Neural progenitor cell (in vitro differentiated cells): ENCODE measurements at regions not wholly inside any gene's neighbourhood (a gene's known extent, or its start where the extent isn't known, plus 50 kb on each side); places are given as distances from the start of the nearest gene placed in this dataset.

Source experiments
- EZH2 ChIP-seq: fragments of 200-600 bp; sonication (generic); IDR thresholded peaks from 2 replicates; pipeline ENCODE4 v1.6.1; 2017; ENCODE audit warnings: antibody characterized with exemption, mild to moderate bottlenecking, moderate library complexity
- TF ChIP-seq, protein P1 (sequence below): fragments of 200-600 bp; sonication (generic); IDR thresholded peaks from 2 replicates; pipeline ENCODE4 v1.5.1; 2017; ENCODE audit warnings: antibody characterized with exemption, mild to moderate bottlenecking

DNA sequence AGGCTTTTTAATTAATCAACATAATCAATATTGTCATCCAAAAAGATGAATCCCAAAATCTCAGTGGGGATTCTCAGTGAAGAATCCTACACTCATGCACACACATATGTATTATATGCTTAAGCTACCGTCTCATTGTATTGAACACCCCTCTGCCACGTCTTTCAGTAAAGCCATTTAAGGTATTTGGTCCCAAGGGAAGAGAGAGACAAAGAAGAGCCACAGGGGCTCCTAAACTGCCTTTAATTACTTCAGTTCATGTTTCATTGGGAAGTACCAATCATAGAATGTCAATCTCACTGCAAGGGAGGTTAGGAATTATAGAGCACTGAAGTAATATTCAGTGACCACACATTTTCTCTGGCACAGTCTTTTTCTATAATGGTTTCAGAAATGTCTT is 388.6 kb upstream of the NEGR1 start:
- TF ChIP-seq, protein P1, sequence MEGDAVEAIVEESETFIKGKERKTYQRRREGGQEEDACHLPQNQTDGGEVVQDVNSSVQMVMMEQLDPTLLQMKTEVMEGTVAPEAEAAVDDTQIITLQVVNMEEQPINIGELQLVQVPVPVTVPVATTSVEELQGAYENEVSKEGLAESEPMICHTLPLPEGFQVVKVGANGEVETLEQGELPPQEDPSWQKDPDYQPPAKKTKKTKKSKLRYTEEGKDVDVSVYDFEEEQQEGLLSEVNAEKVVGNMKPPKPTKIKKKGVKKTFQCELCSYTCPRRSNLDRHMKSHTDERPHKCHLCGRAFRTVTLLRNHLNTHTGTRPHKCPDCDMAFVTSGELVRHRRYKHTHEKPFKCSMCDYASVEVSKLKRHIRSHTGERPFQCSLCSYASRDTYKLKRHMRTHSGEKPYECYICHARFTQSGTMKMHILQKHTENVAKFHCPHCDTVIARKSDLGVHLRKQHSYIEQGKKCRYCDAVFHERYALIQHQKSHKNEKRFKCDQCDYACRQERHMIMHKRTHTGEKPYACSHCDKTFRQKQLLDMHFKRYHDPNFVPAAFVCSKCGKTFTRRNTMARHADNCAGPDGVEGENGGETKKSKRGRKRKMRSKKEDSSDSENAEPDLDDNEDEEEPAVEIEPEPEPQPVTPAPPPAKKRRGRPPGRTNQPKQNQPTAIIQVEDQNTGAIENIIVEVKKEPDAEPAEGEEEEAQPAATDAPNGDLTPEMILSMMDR = no peak
- TF ChIP-seq EZH2 = no peak
